HepG2 (cell line): ENCODE measurements at regions not wholly inside any gene's neighbourhood (a gene's known extent, or its start where the extent isn't known, plus 50 kb on each side); places are given as distances from the start of the nearest gene placed in this dataset.

Experiments used
- ATAC-seq: fragments of 200-7000 bp; cut with Tn5 transposase; 3 replicates; pipeline ENCODE4 v1.9.1; 2020; ENCODE audit warnings: mild to moderate bottlenecking, moderate library complexity
- BruUV-seq: library from RNA; stranded (reverse); fragments of 400-500 nt; replicated peaks from 2 replicates; lab custom pipeline; 2021; lab: Mats Ljungman, UMichigan
- CTCF ChIA-PET: fragments of 300-600 bp; formaldehyde crosslinking; extraction: SDS; loops from one replicate; lab custom pipeline; 2021; ENCODE audit warnings: low total read pairs, inconsistent platforms, low intra/inter-chr PET ratio; lab: Yijun Ruan, JAX
- POLR2A ChIA-PET: fragments of 350-600 bp; sonication (Branson Sonifier 250); formaldehyde crosslinking; loops from one replicate; lab custom pipeline; 2020; ENCODE audit warnings: antibody characterized with exemption, inconsistent platforms; lab: Yijun Ruan, JAX
- DNase-seq: peaks from one replicate; pipeline ENCODE4 v3.0.0-alpha.2; 2015; ENCODE audit warnings: low spot score
- FAIRE-seq: peaks from 3 replicates; lab custom pipeline; 2011; peaks lifted over from hg19 to GRCh38; lab: Jason Lieb, UNC
- H2AFZ ChIP-seq: one replicate; pipeline ENCODE4 v1.6.1; 2011; ENCODE audit warnings: low read length, inconsistent platforms
- H3K27ac ChIP-seq: fragments of 300-600 bp; 3 replicates; pipeline ENCODE4 v1.8.0; 2011; ENCODE audit warnings: mixed run types, mild to moderate bottlenecking, mixed read lengths, low read length, inconsistent platforms; ENCODE audit not compliant: insufficient read depth; ENCODE audit errors: extremely low read length
- H3K27me3 ChIP-seq, 2 experiments: fragments of 200-600 bp in 1 of 2; 2 replicates in 1 of 2; 3 replicates in 1 of 2; pipeline versions ENCODE4 v1.6.0 to v1.8.0; 2011; ENCODE audit warnings: low read length in 2 of 2, mild to moderate bottlenecking in 2 of 2, moderate library complexity in 2 of 2, inconsistent platforms in 1 of 2; ENCODE audit not compliant: insufficient read depth in 2 of 2, control insufficient read depth in 1 of 2
- H3K36me3 ChIP-seq, 2 experiments: fragments of 200-600 bp in 1 of 2; replicated peaks in 1 of 2; 2 replicates in 1 of 2; 3 replicates in 1 of 2; pipeline versions ENCODE4 v1.5.1 to v1.8.0; 2011; ENCODE audit warnings: low read length in 2 of 2, inconsistent platforms in 1 of 2; ENCODE audit not compliant: insufficient read depth in 2 of 2, control insufficient read depth in 1 of 2
- H3K4me1 ChIP-seq: 2 replicates; pipeline ENCODE4 v1.5.1; 2012; ENCODE audit warnings: low read length, inconsistent platforms; ENCODE audit not compliant: insufficient read depth
- H3K4me2 ChIP-seq: 2 replicates; pipeline ENCODE4 v1.6.0; 2011; ENCODE audit warnings: low read depth, low read length, inconsistent platforms
- H3K4me3 ChIP-seq, 3 experiments: fragments of 200-600 bp in 1 of 3; sonication (generic), shearing (Covaris generic) in 1 of 3; replicated peaks in 1 of 3; 2 replicates each; pipeline ENCODE4 v1.5.1; 2011 to 2016; ENCODE audit warnings: low read length in 3 of 3, inconsistent platforms in 2 of 3, low read depth in 2 of 3, mild to moderate bottlenecking in 2 of 3, control low read depth in 1 of 3, mixed read lengths in 1 of 3; ENCODE audit not compliant: insufficient read depth in 1 of 3
- H3K79me2 ChIP-seq: one replicate; pipeline ENCODE4 v1.6.1; 2011; ENCODE audit warnings: low read length, inconsistent platforms; ENCODE audit not compliant: insufficient read depth
- H3K9ac ChIP-seq: 2 replicates; pipeline ENCODE4 v1.6.0; 2011; ENCODE audit warnings: mild to moderate bottlenecking, low read depth, low read length, inconsistent platforms; ENCODE audit not compliant: insufficient read depth
- H3K9me3 ChIP-seq: 2 replicates; pipeline ENCODE4 v1.5.1; 2012; ENCODE audit warnings: mild to moderate bottlenecking, low read length
- H4K20me1 ChIP-seq: 2 replicates; pipeline ENCODE4 v1.6.0; 2011; ENCODE audit warnings: inconsistent platforms, mild to moderate bottlenecking, low read length, moderate library complexity; ENCODE audit not compliant: insufficient read depth
- AKAP8 ChIP-seq: sonication (generic); formaldehyde crosslinking; IDR thresholded peaks from 2 replicates; pipeline ENCODE4 v1.5.1; 2020; ENCODE audit warnings: mild to moderate bottlenecking, missing genetic modification reagents
- ARNTL ChIP-seq: sonication (generic); formaldehyde crosslinking; IDR thresholded peaks from 2 replicates; pipeline ENCODE4 v1.4.0; 2020; ENCODE audit warnings: mild to moderate bottlenecking, missing genetic modification reagents
- GATA4 ChIP-seq: sonication (generic); IDR thresholded peaks from 2 replicates; pipeline ENCODE4 v1.6.1; 2016; ENCODE audit warnings: antibody characterized with exemption, low read depth, borderline replicate concordance
- NBN ChIP-seq: fragments of 450-650 bp; conservative IDR thresholded peaks from 2 replicates; pipeline ENCODE4 v1.6.1; 2017
- POLR2AphosphoS5 ChIP-seq: IDR thresholded peaks from 2 replicates; pipeline ENCODE4 v1.6.1; 2012; ENCODE audit warnings: low read depth, low read length
- RBM22 ChIP-seq: fragments of 200-400 bp; formaldehyde crosslinking; optimal IDR thresholded peaks from 2 replicates; pipeline ENCODE3; 2017; ENCODE audit warnings: mild to moderate bottlenecking, low read length, moderate library complexity
- ZIK1 ChIP-seq: sonication (generic); formaldehyde crosslinking; IDR thresholded peaks from 2 replicates; pipeline ENCODE4 v1.5.0; 2020; ENCODE audit warnings: mild to moderate bottlenecking, low read depth, missing genetic modification reagents, borderline replicate concordance
- ZNF33A ChIP-seq: sonication (generic); formaldehyde crosslinking; IDR thresholded peaks from 2 replicates; pipeline ENCODE4 v1.5.1; 2020; ENCODE audit warnings: missing genetic modification reagents, mild to moderate bottlenecking, moderate library complexity, borderline replicate concordance
- WGBS: methylation state at CpG from one replicate; pipeline ENCODE4 v1.1.6; 2017; ENCODE audit warnings: low lambda C conversion rate; 5-methylcytosine and 5-hydroxymethylcytosine counted together
- in situ Hi-C: cut with HindIII; loops from 2 replicates; pipeline ENCODE4 v1.10.0; 2017; ENCODE audit warnings: low pct_unique_long_range_greater_than_20kb; ENCODE audit not compliant: extremely low pct_ligation_motif_present
- intact Hi-C: fragments of 100-400 bp; cut with micrococcal nuclease; formaldehyde crosslinking; loops from one replicate; pipeline ENCODE4 v1.10.0; 2022; ENCODE audit not compliant: unreplicated experiment
- TF ChIP-seq, protein P1 (sequence below): sonication (generic); formaldehyde crosslinking; IDR thresholded peaks from 2 replicates; pipeline ENCODE4 v1.5.1; 2020; ENCODE audit warnings: mild to moderate bottlenecking, missing genetic modification reagents, moderate library complexity
- TF ChIP-seq, protein P2 (sequence below): sonication (generic); formaldehyde crosslinking; IDR thresholded peaks from 2 replicates; pipeline ENCODE4 v1.5.1; 2020; ENCODE audit warnings: missing genetic modification reagents, mild to moderate bottlenecking, borderline replicate concordance
- TF ChIP-seq, protein P3 (sequence below): fragments of 450-650 bp; IDR thresholded peaks from 2 replicates; pipeline ENCODE4 v1.6.1; 2016
- TF ChIP-seq, protein P4 (sequence below): sonication (generic); formaldehyde crosslinking; conservative IDR thresholded peaks from 2 replicates; pipeline ENCODE4 v1.8.0; 2022; ENCODE audit warnings: mild to moderate bottlenecking, moderate library complexity, missing genetic modification reagents

DNA sequence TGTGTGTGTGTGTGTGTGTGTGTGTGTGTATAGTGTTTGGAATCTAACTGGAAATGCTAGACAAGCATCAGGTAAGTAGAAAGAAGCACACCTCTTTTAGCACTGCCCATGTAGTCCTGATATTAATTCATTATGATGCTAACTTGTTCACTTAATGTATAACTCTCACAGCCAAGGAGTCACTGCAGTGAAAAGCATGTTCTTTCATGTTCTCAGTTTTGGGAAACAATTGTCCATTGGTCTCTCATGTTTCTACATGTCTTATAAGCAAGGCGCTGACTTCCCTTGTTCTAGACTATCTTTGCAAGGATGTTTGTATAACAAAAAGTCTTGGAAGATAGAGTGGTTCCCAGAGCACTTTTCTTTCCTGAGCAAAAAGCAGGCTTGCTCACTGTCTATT lies 148.8 kb upstream of the TNPO1 start:
- no TSS peak for BruUV-seq
- ChIA-PET CTCF (no interaction called here), POLR2A (no interaction called here)
- H3K9me3 ChIP-seq, result no peaks in the 10 kb centered on the region
- 0% methylated on average over 1 of the region's 1 CpG for WGBS
- DNase-seq, result no peak
- no peak overlapping the region for H3K4me3 ChIP-seq
- H3K4me1 ChIP-seq, result no peaks in the 10 kb centered on the region
- no peaks in the 10 kb centered on the region for H3K79me2 ChIP-seq
- H3K9ac ChIP-seq, result no peak overlapping the region
- no peak for ATAC-seq
- TF ChIP-seq, protein P1, sequence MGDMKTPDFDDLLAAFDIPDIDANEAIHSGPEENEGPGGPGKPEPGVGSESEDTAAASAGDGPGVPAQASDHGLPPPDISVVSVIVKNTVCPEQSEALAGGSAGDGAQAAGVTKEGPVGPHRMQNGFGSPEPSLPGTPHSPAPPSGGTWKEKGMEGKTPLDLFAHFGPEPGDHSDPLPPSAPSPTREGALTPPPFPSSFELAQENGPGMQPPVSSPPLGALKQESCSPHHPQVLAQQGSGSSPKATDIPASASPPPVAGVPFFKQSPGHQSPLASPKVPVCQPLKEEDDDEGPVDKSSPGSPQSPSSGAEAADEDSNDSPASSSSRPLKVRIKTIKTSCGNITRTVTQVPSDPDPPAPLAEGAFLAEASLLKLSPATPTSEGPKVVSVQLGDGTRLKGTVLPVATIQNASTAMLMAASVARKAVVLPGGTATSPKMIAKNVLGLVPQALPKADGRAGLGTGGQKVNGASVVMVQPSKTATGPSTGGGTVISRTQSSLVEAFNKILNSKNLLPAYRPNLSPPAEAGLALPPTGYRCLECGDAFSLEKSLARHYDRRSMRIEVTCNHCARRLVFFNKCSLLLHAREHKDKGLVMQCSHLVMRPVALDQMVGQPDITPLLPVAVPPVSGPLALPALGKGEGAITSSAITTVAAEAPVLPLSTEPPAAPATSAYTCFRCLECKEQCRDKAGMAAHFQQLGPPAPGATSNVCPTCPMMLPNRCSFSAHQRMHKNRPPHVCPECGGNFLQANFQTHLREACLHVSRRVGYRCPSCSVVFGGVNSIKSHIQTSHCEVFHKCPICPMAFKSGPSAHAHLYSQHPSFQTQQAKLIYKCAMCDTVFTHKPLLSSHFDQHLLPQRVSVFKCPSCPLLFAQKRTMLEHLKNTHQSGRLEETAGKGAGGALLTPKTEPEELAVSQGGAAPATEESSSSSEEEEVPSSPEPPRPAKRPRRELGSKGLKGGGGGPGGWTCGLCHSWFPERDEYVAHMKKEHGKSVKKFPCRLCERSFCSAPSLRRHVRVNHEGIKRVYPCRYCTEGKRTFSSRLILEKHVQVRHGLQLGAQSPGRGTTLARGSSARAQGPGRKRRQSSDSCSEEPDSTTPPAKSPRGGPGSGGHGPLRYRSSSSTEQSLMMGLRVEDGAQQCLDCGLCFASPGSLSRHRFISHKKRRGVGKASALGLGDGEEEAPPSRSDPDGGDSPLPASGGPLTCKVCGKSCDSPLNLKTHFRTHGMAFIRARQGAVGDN (CRISPR knock-in tag), result no peak
- no peak for TF ChIP-seq ARNTL (CRISPR knock-in tag)
- no peak for TF ChIP-seq GATA4
- TF ChIP-seq AKAP8 (CRISPR knock-in tag), result no peak
- TF ChIP-seq ZIK1, result no peak
- no peak for TF ChIP-seq RBM22
- TF ChIP-seq NBN, result no peak
- TF ChIP-seq, protein P2, sequence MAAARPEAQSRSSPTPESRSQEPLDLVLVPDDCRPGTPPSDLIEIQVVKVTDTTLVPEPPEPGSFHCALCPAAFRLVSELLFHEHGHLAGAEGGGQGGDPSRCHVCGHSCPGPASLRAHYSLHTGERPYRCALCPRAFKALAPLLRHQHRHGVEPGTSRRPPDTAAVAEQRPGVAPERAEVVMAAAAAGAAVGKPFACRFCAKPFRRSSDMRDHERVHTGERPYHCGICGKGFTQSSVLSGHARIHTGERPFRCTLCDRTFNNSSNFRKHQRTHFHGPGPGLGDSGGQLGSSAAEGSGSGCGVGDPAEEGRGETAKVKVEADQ (CRISPR knock-in tag), result no peak
- TF ChIP-seq POLR2AphosphoS5, result no peak
- TF ChIP-seq, protein P3, sequence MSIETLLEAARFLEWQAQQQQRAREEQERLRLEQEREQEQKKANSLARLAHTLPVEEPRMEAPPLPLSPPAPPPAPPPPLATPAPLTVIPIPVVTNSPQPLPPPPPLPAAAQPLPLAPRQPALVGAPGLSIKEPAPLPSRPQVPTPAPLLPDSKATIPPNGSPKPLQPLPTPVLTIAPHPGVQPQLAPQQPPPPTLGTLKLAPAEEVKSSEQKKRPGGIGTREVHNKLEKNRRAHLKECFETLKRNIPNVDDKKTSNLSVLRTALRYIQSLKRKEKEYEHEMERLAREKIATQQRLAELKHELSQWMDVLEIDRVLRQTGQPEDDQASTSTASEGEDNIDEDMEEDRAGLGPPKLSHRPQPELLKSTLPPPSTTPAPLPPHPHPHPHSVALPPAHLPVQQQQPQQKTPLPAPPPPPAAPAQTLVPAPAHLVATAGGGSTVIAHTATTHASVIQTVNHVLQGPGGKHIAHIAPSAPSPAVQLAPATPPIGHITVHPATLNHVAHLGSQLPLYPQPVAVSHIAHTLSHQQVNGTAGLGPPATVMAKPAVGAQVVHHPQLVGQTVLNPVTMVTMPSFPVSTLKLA, result no peak
- TF ChIP-seq ZNF33A (CRISPR knock-in tag), result no peak
- TF ChIP-seq, protein P4, sequence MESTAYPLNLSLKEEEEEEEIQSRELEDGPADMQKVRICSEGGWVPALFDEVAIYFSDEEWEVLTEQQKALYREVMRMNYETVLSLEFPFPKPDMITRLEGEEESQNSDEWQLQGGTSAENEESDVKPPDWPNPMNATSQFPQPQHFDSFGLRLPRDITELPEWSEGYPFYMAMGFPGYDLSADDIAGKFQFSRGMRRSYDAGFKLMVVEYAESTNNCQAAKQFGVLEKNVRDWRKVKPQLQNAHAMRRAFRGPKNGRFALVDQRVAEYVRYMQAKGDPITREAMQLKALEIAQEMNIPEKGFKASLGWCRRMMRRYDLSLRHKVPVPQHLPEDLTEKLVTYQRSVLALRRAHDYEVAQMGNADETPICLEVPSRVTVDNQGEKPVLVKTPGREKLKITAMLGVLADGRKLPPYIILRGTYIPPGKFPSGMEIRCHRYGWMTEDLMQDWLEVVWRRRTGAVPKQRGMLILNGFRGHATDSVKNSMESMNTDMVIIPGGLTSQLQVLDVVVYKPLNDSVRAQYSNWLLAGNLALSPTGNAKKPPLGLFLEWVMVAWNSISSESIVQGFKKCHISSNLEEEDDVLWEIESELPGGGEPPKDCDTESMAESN (CRISPR knock-in tag), result no peak
- H4K20me1 ChIP-seq, result no peaks in the 10 kb centered on the region
- in situ Hi-C loops (no loop called here), intact Hi-C loops (no loop called here)
- H3K27me3 ChIP-seq, result peaks cover 0 to 22% of the 10 kb centered on the region in 2 experiments; a peak in 3 of 5 replicates
- no peaks in the 10 kb centered on the region for H3K36me3 ChIP-seq
- no peak overlapping the region for H2AFZ ChIP-seq
- H3K27ac ChIP-seq, result no peak overlapping the region
- no peak for FAIRE-seq
- no peak overlapping the region for H3K4me2 ChIP-seq
